ENCODE measurements at regions not wholly inside any gene's neighbourhood (a gene's known extent, or its start where the extent isn't known, plus 50 kb on each side); places are given as distances from the start of the nearest gene placed in this dataset.

DNA sequence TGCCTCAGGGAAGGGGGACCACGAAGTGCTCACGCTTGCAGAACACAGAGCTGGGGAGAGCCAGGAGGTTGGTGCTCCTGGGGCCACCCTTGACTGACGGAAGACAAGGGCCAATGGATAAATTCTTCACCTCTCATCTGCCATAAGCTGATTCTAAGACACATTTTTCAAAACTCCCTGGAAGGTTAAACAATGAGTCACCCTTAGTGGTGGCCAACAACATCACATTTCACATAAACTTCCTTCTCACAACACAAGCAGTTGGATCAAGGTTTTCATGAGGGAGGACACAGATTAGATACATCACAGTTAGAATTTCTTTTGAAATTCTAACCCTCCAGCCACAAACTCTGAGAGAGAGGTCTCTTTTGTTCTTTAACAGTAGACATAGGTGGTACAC, 713.6 kb upstream of the POU3F3 start:
- TF ChIP-seq, protein P1, sequence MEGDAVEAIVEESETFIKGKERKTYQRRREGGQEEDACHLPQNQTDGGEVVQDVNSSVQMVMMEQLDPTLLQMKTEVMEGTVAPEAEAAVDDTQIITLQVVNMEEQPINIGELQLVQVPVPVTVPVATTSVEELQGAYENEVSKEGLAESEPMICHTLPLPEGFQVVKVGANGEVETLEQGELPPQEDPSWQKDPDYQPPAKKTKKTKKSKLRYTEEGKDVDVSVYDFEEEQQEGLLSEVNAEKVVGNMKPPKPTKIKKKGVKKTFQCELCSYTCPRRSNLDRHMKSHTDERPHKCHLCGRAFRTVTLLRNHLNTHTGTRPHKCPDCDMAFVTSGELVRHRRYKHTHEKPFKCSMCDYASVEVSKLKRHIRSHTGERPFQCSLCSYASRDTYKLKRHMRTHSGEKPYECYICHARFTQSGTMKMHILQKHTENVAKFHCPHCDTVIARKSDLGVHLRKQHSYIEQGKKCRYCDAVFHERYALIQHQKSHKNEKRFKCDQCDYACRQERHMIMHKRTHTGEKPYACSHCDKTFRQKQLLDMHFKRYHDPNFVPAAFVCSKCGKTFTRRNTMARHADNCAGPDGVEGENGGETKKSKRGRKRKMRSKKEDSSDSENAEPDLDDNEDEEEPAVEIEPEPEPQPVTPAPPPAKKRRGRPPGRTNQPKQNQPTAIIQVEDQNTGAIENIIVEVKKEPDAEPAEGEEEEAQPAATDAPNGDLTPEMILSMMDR (IDR thresholded peaks at IDR 0.05; ENCODE audit: low read depth, low read length, missing control alignments): no peak
- H3K27me3 ChIP-seq (replicated peaks): no peaks in the 10 kb centered on the region
- in situ Hi-C loops (cut with HindIII; ENCODE audit: low pct_ligation_motif_present, low sequenced_read_pairs): no loop called here

DNA sequence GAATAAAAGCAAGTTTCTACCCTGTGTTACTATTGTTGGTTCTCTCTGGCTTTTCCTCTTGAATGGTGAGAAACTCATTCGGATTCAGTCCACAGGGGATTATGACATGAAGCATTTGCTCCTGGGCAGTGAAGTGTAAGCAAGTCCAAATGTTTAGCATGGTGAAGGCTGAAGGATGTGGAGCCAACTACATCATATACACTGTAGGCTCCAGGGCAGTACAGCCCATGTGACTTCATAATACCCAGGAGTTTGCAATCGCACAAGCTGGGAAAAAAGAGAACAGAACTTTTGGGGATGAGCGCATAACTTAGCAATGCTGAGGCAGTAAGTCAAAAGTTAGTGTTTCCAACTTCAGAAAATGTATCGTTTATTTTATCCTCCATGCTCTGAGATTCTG, 695.7 kb upstream of the POU3F3 start:
- Histone ChIP-seq H3K4me3 (ENCODE audit: low read depth, low read length) (no peak overlapping the region), H3K27ac (no peak overlapping the region), H3K36me3 (replicated peaks) (no peaks in the 10 kb centered on the region), H3K27me3 (replicated peaks) (no peaks in the 10 kb centered on the region)
- TF ChIP-seq, protein P1 (IDR thresholded peaks at IDR 0.05; ENCODE audit: low read depth, low read length, missing control alignments): no peak
- in situ Hi-C loops (cut with HindIII; ENCODE audit: low pct_ligation_motif_present, low sequenced_read_pairs): no loop called here
- no peak for DNase-seq

More for the DNA sequence above, 713.6 kb upstream of the POU3F3 start:
- Histone ChIP-seq H3K4me3 (ENCODE audit: low read depth, low read length) (no peak overlapping the region), H3K36me3 (replicated peaks) (no peaks in the 10 kb centered on the region), H3K27ac (no peak overlapping the region)
- no peak for DNase-seq

DNA sequence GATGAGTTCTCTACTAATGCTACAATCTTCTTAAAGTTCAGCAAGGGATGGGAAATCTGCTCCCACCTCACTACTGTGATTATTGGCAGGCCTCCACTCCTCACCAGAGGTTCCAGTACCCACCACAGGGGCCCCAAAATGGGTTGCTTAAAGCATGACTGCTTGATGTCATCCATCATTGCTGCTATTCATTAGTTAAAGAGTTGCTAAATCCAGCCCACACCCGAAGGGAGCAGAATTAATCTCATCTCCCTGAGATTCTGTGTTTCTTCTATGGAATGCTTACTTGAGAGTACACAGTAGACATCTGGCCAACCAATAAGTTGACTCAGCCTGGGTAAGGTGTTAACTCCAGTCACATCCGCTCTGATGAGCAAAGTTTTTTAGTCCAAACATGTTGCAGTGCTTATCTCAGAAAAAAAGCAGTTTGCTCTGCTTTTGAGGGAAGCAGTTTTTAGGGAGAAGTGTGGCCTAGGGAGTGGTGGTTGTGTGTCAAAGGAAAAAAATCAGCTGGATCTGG, 690.2 kb upstream of the POU3F3 start:
- Histone ChIP-seq H3K27me3 (replicated peaks) (no peaks in the 10 kb centered on the region), H3K27ac (no peak overlapping the region), H3K4me3 (ENCODE audit: low read depth, low read length) (no peak overlapping the region), H3K36me3 (replicated peaks) (no peaks in the 10 kb centered on the region)
- TF ChIP-seq, protein P1 (IDR thresholded peaks at IDR 0.05; ENCODE audit: low read depth, low read length, missing control alignments): no peak
- in situ Hi-C loops (cut with HindIII; ENCODE audit: low pct_ligation_motif_present, low sequenced_read_pairs): no loop called here
- no peak for DNase-seq

DNA sequence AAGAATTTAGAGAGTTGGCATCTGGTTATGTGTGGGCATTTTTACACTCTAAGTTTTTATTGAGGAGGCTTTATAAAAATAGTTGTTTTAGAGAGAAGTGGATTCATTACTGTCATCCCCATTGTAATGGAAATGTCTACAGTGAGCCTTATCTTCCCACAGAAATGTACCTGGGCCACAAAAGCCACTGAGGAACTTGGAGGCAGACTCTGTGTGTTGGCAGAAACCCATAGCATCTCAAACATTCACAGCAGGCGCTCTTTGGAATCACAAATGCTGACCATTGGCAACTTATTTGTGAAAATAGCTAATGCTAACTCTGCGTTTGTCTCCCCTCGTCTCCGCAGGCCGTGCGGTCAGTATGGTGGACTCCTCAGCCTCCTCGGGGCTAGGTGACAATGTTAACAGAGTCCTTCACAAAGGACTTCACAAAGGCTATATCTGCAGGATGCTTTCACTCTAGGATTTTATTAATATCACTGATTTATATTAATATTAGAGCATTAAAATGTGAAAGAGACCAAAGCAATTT, 689.1 kb upstream of the POU3F3 start:
- in situ Hi-C loops (cut with HindIII; ENCODE audit: low pct_ligation_motif_present, low sequenced_read_pairs): no loop called here
- Histone ChIP-seq H3K27ac (no peak overlapping the region), H3K4me3 (ENCODE audit: low read depth, low read length) (no peak overlapping the region), H3K27me3 (replicated peaks) (no peaks in the 10 kb centered on the region), H3K36me3 (replicated peaks) (no peaks in the 10 kb centered on the region)
- no peak for DNase-seq
- TF ChIP-seq, protein P1 (IDR thresholded peaks at IDR 0.05; ENCODE audit: low read depth, low read length, missing control alignments): no peak

DNA sequence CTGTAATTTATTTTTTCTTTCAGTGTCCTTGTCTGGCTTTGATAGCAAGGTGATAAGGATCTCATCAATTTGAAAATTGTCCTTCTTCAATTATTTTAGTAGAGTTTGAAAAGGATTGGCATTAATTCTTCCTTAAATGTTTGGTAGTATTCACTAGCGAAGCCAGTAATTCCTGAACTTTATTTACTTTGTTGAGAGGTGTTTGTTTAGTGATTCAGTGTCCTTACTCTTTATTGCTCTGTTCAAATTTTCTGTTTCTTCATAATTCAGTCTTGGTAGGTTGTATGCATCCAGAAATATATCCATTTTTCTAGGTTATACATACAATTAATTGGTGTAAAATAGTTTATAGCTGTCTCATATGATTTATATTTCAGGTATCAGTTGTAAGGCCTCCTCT, 676.7 kb upstream of the POU3F3 start:
- no peak overlapping the region for H3K27ac ChIP-seq
- in situ Hi-C loops (cut with HindIII; ENCODE audit: low pct_ligation_motif_present, low sequenced_read_pairs): no loop called here
- no peak for DNase-seq
- no peak overlapping the region for H3K4me3 ChIP-seq (ENCODE audit: low read depth, low read length)
- H3K36me3 ChIP-seq (replicated peaks): no peaks in the 10 kb centered on the region
- no peaks in the 10 kb centered on the region for H3K27me3 ChIP-seq (replicated peaks)
- TF ChIP-seq, protein P1 (IDR thresholded peaks at IDR 0.05; ENCODE audit: low read depth, low read length, missing control alignments): no peak

DNA sequence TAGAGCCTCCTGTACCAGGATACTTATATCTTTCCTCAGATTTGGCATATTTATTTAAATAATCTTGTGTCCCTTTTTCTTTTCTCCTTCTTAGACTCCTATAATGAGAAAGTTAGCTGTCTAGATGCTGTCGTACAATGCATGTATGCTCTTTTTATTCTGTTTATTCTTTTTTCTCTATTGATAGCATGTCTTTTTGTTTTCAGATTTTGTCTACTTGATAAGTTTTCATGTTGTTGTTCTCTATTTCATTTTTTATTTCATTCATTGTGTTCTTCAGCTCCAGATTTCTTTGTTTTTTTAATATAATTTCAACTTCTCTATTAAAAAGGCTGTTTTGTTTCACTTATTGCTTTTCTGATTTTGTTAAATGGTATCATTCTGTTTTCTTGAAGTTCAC, 674.3 kb upstream of the POU3F3 start:
- in situ Hi-C loops (cut with HindIII; ENCODE audit: low pct_ligation_motif_present, low sequenced_read_pairs): no loop called here
- TF ChIP-seq, protein P1 (IDR thresholded peaks at IDR 0.05; ENCODE audit: low read depth, low read length, missing control alignments): no peak
- no peak overlapping the region for H3K4me3 ChIP-seq (ENCODE audit: low read depth, low read length)
- no peaks in the 10 kb centered on the region for H3K36me3 ChIP-seq (replicated peaks)
- H3K27ac ChIP-seq: no peak overlapping the region
- H3K27me3 ChIP-seq (replicated peaks): no peaks in the 10 kb centered on the region
- no peak for DNase-seq
